Mammary epithelial cell (primary cell): ENCODE measurements at regions not wholly inside any gene's neighbourhood (a gene's known extent, or its start where the extent isn't known, plus 50 kb on each side); places are given as distances from the start of the nearest gene placed in this dataset.

Experiments used
- EZH2 ChIP-seq: IDR thresholded peaks from 2 replicates; pipeline ENCODE4 v1.6.1; 2012; ENCODE audit warnings: low read length, inconsistent platforms, borderline replicate concordance
- TF ChIP-seq, protein P1 (sequence below), 2 donors: IDR thresholded peaks in 1 of 2; conservative IDR thresholded peaks in 1 of 2; 2 replicates each; pipeline ENCODE4 v1.5.1; 2011 to 2012; ENCODE audit warnings: inconsistent platforms in 2 of 2, low read length in 2 of 2, mild to moderate bottlenecking in 2 of 2, control low read depth in 1 of 2, low read depth in 1 of 2; ENCODE audit not compliant: insufficient read depth in 1 of 2; ENCODE audit errors: extremely low read depth in 1 of 2

DNA sequence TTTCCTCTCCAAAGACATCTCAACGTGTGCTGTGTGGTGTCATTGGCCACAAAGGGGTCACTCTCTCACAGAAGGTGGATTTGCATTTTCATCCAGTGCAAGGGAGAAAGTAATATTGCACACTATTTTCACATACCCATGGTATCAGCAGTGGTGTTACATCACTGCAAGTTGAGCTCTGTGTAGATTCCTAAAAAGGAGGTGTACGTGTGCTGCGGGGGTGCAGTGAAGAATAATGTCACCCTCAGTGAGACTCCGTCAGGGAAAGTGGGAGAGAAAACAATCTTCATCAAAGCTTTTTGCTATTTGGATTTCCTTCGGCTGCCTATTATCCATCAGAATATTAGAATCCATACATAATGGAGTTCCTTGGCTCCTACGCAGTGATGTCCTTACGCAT, 733.8 kb upstream of the FANCL start:
- TF ChIP-seq, protein P1, sequence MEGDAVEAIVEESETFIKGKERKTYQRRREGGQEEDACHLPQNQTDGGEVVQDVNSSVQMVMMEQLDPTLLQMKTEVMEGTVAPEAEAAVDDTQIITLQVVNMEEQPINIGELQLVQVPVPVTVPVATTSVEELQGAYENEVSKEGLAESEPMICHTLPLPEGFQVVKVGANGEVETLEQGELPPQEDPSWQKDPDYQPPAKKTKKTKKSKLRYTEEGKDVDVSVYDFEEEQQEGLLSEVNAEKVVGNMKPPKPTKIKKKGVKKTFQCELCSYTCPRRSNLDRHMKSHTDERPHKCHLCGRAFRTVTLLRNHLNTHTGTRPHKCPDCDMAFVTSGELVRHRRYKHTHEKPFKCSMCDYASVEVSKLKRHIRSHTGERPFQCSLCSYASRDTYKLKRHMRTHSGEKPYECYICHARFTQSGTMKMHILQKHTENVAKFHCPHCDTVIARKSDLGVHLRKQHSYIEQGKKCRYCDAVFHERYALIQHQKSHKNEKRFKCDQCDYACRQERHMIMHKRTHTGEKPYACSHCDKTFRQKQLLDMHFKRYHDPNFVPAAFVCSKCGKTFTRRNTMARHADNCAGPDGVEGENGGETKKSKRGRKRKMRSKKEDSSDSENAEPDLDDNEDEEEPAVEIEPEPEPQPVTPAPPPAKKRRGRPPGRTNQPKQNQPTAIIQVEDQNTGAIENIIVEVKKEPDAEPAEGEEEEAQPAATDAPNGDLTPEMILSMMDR (conservative IDR thresholded peaks at IDR 0.05 in 1 of 2, IDR thresholded peaks at IDR 0.05 in 1 of 2; ENCODE audit: extremely low read depth in 1 of 2, insufficient read depth in 1 of 2, low read depth in 1 of 2, low read length in 2 of 2) = no peak
- TF ChIP-seq EZH2 = no peak
